ENCODE measurements at regions not wholly inside any gene's neighbourhood (a gene's known extent, or its start where the extent isn't known, plus 50 kb on each side); places are given as distances from the start of the nearest gene placed in this dataset.

GRCh38 chr14:58701604-58702003 is 63.8 kb downstream of the DACT1 start:
- Histone ChIP-seq H3K4me1 (ENCODE audit: control insufficient read depth, low read length) (no peaks in the 10 kb centered on the region), H3K36me3 (ENCODE audit: control insufficient read depth, low read length) (no peaks in the 10 kb centered on the region)
- no peak for TF ChIP-seq CTCF (IDR thresholded peaks at IDR 0.05; ENCODE audit: low read depth, low read length, poor library complexity, severe bottlenecking)

GRCh38 chr14:58702441-58703160 is 64.8 kb downstream of the DACT1 start:
- H3K27ac ChIP-seq (ENCODE audit: low read depth, low read length), result no peak overlapping the region

More at GRCh38 chr14:58701604-58702003, 63.8 kb downstream of the DACT1 start:
- Histone ChIP-seq H3K79me2 (ENCODE audit: control insufficient read depth, low read length) (no peaks in the 10 kb centered on the region), H3K27me3 (ENCODE audit: control insufficient read depth, low read length) (no peaks in the 10 kb centered on the region; the same call in 1 of the 2 replicates), H3K27ac (ENCODE audit: low read depth, low read length) (no peak overlapping the region), H3K4me3 (ENCODE audit: low read length) (no peak overlapping the region), H3K4me2 (ENCODE audit: low read length) (no peak overlapping the region), H3K9me3 (ENCODE audit: control insufficient read depth, insufficient read depth, low read length) (no peaks in the 10 kb centered on the region), H3K9me2 (replicated peaks; ENCODE audit: control insufficient read depth, low read length) (no peaks in the 10 kb centered on the region), H4K20me1 (ENCODE audit: control insufficient read depth, insufficient read depth, low read depth, low read length) (no peaks in the 10 kb centered on the region), H3F3A (ENCODE audit: control insufficient read depth, insufficient read depth) (no peaks in the 10 kb centered on the region)

GRCh38 chr14:58703161-58703506 is 65.4 kb downstream of the DACT1 start:
- no peaks in the 10 kb centered on the region for H3K4me1 ChIP-seq (ENCODE audit: control insufficient read depth, low read length)
- no peaks in the 10 kb centered on the region for H3K79me2 ChIP-seq (ENCODE audit: control insufficient read depth, low read length)

More at GRCh38 chr14:58702441-58703160, 64.8 kb downstream of the DACT1 start:
- H3K9me2 ChIP-seq (replicated peaks; ENCODE audit: control insufficient read depth, low read length), result no peaks in the 10 kb centered on the region
- no peaks in the 10 kb centered on the region for H4K20me1 ChIP-seq (ENCODE audit: control insufficient read depth, insufficient read depth, low read depth, low read length)
- no peak for TF ChIP-seq CTCF (IDR thresholded peaks at IDR 0.05; ENCODE audit: low read depth, low read length, poor library complexity, severe bottlenecking)
- no peak for TF ChIP-seq EZH2phosphoT487 (IDR thresholded peaks at IDR 0.05; ENCODE audit: borderline replicate concordance, low read length)
- H3K4me3 ChIP-seq (ENCODE audit: low read length), result no peak overlapping the region
- no peak overlapping the region for H3K4me2 ChIP-seq (ENCODE audit: low read length)
- H3F3A ChIP-seq (ENCODE audit: control insufficient read depth, insufficient read depth), result no peaks in the 10 kb centered on the region
- H3K27me3 ChIP-seq (ENCODE audit: control insufficient read depth, low read length), result no peaks in the 10 kb centered on the region; the same call in 1 of the 2 replicates
- H3K9me3 ChIP-seq (ENCODE audit: control insufficient read depth, insufficient read depth, low read length), result no peaks in the 10 kb centered on the region
- H3K4me1 ChIP-seq (ENCODE audit: control insufficient read depth, low read length), result no peaks in the 10 kb centered on the region
- no peaks in the 10 kb centered on the region for H3K79me2 ChIP-seq (ENCODE audit: control insufficient read depth, low read length)
- no peaks in the 10 kb centered on the region for H3K36me3 ChIP-seq (ENCODE audit: control insufficient read depth, low read length)

More at GRCh38 chr14:58703161-58703506, 65.4 kb downstream of the DACT1 start:
- H4K20me1 ChIP-seq (ENCODE audit: control insufficient read depth, insufficient read depth, low read depth, low read length), result no peaks in the 10 kb centered on the region
- no peaks in the 10 kb centered on the region for H3K9me2 ChIP-seq (replicated peaks; ENCODE audit: control insufficient read depth, low read length)
- H3K9me3 ChIP-seq (ENCODE audit: control insufficient read depth, insufficient read depth, low read length), result no peaks in the 10 kb centered on the region
- H3F3A ChIP-seq (ENCODE audit: control insufficient read depth, insufficient read depth), result no peaks in the 10 kb centered on the region
- H3K4me3 ChIP-seq (ENCODE audit: low read length), result no peak overlapping the region
- H3K27me3 ChIP-seq (ENCODE audit: control insufficient read depth, low read length), result no peaks in the 10 kb centered on the region; the same call in 1 of the 2 replicates
- no peak for TF ChIP-seq CTCF (IDR thresholded peaks at IDR 0.05; ENCODE audit: low read depth, low read length, poor library complexity, severe bottlenecking)
- TF ChIP-seq EZH2phosphoT487 (IDR thresholded peaks at IDR 0.05; ENCODE audit: borderline replicate concordance, low read length), result no peak
- no peak overlapping the region for H3K27ac ChIP-seq (ENCODE audit: low read depth, low read length)
- no peak overlapping the region for H3K4me2 ChIP-seq (ENCODE audit: low read length)
- H3K36me3 ChIP-seq (ENCODE audit: control insufficient read depth, low read length), result no peaks in the 10 kb centered on the region

All from DOHH2 (cell line).